A673 (cell line): ENCODE measurements at regions not wholly inside any gene's neighbourhood (a gene's known extent, or its start where the extent isn't known, plus 50 kb on each side); places are given as distances from the start of the nearest gene placed in this dataset.

ENCODE experiments used
- EZH2 ChIP-seq: fragments of 200-600 bp; sonication (generic); IDR thresholded peaks from 2 replicates; pipeline ENCODE4 v1.6.1; 2017; ENCODE audit warnings: borderline replicate concordance, low read depth, mild to moderate bottlenecking, mixed read lengths, antibody characterized with exemption, low read length; ENCODE audit not compliant: poor library complexity, severe bottlenecking
- TF ChIP-seq, protein P1 (sequence below): fragments of 300-800, 200-600 bp; sonication (generic); conservative IDR thresholded peaks from 2 replicates; pipeline ENCODE4 v1.5.1; 2017; ENCODE audit warnings: low read depth, mild to moderate bottlenecking, antibody characterized with exemption, low read length, moderate library complexity, mixed read lengths

DNA sequence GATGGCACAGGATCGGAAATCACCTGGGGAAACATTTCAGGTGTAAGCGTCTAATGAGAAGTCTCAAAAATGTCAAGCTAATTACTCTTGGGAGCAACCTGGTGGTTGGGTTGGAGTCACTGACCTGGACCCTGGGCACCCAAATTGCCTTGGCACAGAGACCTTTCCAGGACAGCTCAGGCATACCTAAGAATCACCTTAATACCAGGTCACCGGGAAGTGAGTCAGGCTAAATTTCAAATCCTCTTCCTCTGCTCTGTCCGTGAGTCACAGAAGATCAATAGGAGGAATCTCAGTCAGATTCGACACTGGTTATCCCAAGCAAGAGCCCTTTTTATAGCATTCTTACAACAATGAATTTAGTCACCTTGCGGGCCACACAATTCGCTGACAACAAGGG lies 179.6 kb upstream of the CAMK1G start:
- TF ChIP-seq, protein P1, sequence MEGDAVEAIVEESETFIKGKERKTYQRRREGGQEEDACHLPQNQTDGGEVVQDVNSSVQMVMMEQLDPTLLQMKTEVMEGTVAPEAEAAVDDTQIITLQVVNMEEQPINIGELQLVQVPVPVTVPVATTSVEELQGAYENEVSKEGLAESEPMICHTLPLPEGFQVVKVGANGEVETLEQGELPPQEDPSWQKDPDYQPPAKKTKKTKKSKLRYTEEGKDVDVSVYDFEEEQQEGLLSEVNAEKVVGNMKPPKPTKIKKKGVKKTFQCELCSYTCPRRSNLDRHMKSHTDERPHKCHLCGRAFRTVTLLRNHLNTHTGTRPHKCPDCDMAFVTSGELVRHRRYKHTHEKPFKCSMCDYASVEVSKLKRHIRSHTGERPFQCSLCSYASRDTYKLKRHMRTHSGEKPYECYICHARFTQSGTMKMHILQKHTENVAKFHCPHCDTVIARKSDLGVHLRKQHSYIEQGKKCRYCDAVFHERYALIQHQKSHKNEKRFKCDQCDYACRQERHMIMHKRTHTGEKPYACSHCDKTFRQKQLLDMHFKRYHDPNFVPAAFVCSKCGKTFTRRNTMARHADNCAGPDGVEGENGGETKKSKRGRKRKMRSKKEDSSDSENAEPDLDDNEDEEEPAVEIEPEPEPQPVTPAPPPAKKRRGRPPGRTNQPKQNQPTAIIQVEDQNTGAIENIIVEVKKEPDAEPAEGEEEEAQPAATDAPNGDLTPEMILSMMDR: no peak
- no peak for TF ChIP-seq EZH2
